A673 (cell line): ENCODE measurements at regions not wholly inside any gene's neighbourhood (a gene's known extent, or its start where the extent isn't known, plus 50 kb on each side); places are given as distances from the start of the nearest gene placed in this dataset.

Source experiments
- EZH2 ChIP-seq: fragments of 200-600 bp; sonication (generic); IDR thresholded peaks from 2 replicates; pipeline ENCODE4 v1.6.1; 2017; ENCODE audit warnings: borderline replicate concordance, low read depth, mild to moderate bottlenecking, mixed read lengths, antibody characterized with exemption, low read length; ENCODE audit not compliant: poor library complexity, severe bottlenecking
- TF ChIP-seq, protein P1 (sequence below): fragments of 300-800, 200-600 bp; sonication (generic); conservative IDR thresholded peaks from 2 replicates; pipeline ENCODE4 v1.5.1; 2017; ENCODE audit warnings: low read depth, mild to moderate bottlenecking, antibody characterized with exemption, low read length, moderate library complexity, mixed read lengths

DNA sequence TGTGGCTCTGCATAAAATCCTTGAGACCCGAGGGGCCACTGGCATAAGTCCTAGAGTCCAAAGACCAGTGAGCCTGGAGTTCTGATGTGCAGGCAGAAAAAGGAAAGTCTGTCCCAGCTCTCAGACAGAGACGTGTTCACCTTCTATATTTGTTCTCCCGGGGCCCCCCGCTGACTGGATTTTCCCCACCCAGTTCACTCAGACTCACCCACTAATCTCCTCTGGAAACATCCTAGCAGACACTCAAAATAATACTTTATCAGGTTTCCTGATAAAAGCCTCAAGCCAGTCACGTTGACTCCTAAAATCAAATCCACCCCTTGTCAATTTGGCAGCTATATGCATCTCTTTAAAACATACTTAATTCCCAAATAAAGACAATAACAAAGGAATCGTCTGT is 1084.2 kb upstream of the NCAM2 start:
- TF ChIP-seq, protein P1, sequence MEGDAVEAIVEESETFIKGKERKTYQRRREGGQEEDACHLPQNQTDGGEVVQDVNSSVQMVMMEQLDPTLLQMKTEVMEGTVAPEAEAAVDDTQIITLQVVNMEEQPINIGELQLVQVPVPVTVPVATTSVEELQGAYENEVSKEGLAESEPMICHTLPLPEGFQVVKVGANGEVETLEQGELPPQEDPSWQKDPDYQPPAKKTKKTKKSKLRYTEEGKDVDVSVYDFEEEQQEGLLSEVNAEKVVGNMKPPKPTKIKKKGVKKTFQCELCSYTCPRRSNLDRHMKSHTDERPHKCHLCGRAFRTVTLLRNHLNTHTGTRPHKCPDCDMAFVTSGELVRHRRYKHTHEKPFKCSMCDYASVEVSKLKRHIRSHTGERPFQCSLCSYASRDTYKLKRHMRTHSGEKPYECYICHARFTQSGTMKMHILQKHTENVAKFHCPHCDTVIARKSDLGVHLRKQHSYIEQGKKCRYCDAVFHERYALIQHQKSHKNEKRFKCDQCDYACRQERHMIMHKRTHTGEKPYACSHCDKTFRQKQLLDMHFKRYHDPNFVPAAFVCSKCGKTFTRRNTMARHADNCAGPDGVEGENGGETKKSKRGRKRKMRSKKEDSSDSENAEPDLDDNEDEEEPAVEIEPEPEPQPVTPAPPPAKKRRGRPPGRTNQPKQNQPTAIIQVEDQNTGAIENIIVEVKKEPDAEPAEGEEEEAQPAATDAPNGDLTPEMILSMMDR = no peak
- no peak for TF ChIP-seq EZH2
